IMR-90 (cell line): ENCODE measurements at regions not wholly inside any gene's neighbourhood (a gene's known extent, or its start where the extent isn't known, plus 50 kb on each side); places are given as distances from the start of the nearest gene placed in this dataset.

ENCODE experiments used
- ATAC-seq: fragments of 200-7000 bp; cut with Tn5 transposase; 2 replicates; pipeline ENCODE4 v1.9.1; 2020; ENCODE audit warnings: low read depth, mild to moderate bottlenecking, moderate library complexity
- BruUV-seq: library from RNA; stranded (reverse); fragments of 400-500 nt; replicated peaks from 2 replicates; lab custom pipeline; 2021; lab: Mats Ljungman, UMichigan
- CTCF ChIA-PET: fragments of 300-600 bp; formaldehyde crosslinking; extraction: SDS; loops from one replicate; lab custom pipeline; 2021; ENCODE audit warnings: antibody characterized with exemption; lab: Yijun Ruan, JAX
- POLR2A ChIA-PET: fragments of 300-600 bp; sonication (Branson Sonifier 250); formaldehyde crosslinking; loops from one replicate; lab custom pipeline; 2022; ENCODE audit warnings: antibody characterized with exemption; ENCODE audit not compliant: unreplicated experiment; lab: Charles Lee
- DNase-seq: peaks from one replicate; pipeline ENCODE4 v3.0.0; 2013
- H2AFZ ChIP-seq: replicated peaks from 2 replicates; pipeline ENCODE3; 2013; ENCODE audit warnings: low read length, mild to moderate bottlenecking; ENCODE audit not compliant: poor library complexity
- H2AK5ac ChIP-seq: 2 replicates; pipeline ENCODE4 v1.6.1; 2013; ENCODE audit warnings: low read depth, low read length, inconsistent platforms
- H2AK9ac ChIP-seq: replicated peaks from 2 replicates; pipeline ENCODE3; 2013; ENCODE audit warnings: mild to moderate bottlenecking, low read depth, low read length, moderate library complexity; ENCODE audit not compliant: poor library complexity
- H2BK120ac ChIP-seq: 2 replicates; pipeline ENCODE4 v1.6.1; 2013; ENCODE audit warnings: low read depth, low read length, inconsistent platforms
- H2BK15ac ChIP-seq: 3 replicates; pipeline ENCODE4 v1.6.1; 2013; ENCODE audit warnings: low read depth, low read length, inconsistent platforms
- H2BK20ac ChIP-seq: 2 replicates; pipeline ENCODE4 v1.6.1; 2013; ENCODE audit warnings: low read depth, mild to moderate bottlenecking, inconsistent platforms, low read length, moderate library complexity
- H2BK5ac ChIP-seq: 2 replicates; pipeline ENCODE4 v1.6.1; 2013; ENCODE audit warnings: mild to moderate bottlenecking, low read depth, low read length, inconsistent platforms; ENCODE audit not compliant: poor library complexity, severe bottlenecking
- H3K14ac ChIP-seq: replicated peaks from 2 replicates; pipeline ENCODE4 v1.6.1; 2013; ENCODE audit warnings: low read depth, low read length, inconsistent platforms
- H3K18ac ChIP-seq: 2 replicates; pipeline ENCODE4 v1.6.1; 2013; ENCODE audit warnings: low read depth, low read length, control low read depth
- H3K23ac ChIP-seq: 2 replicates; pipeline ENCODE4 v1.6.1; 2013; ENCODE audit warnings: low read depth, low read length, inconsistent platforms
- H3K27ac ChIP-seq: 2 replicates; pipeline ENCODE4 v1.5.1; 2013; ENCODE audit warnings: mild to moderate bottlenecking, control low read depth, low read length; ENCODE audit not compliant: insufficient read depth
- H3K27me3 ChIP-seq: 2 replicates; pipeline ENCODE4 v1.6.1; 2013; ENCODE audit warnings: low read length; ENCODE audit not compliant: control insufficient read depth, insufficient read depth
- H3K36me3 ChIP-seq: 2 replicates; pipeline ENCODE4 v1.6.1; 2013; ENCODE audit warnings: low read length, mixed read lengths; ENCODE audit not compliant: control insufficient read depth, insufficient read depth
- H3K4ac ChIP-seq: 2 replicates; pipeline ENCODE4 v1.6.1; 2013; ENCODE audit warnings: low read depth, low read length, inconsistent platforms
- H3K4me1 ChIP-seq: 2 replicates; pipeline ENCODE4 v1.6.1; 2013; ENCODE audit warnings: low read length, mixed read lengths; ENCODE audit not compliant: control insufficient read depth, insufficient read depth
- H3K4me2 ChIP-seq: 2 replicates; pipeline ENCODE4 v1.6.1; 2013; ENCODE audit warnings: low read depth, mild to moderate bottlenecking, control low read depth, low read length, moderate library complexity
- H3K4me3 ChIP-seq: 2 replicates; pipeline ENCODE4 v1.5.1; 2013; ENCODE audit warnings: low read depth, mild to moderate bottlenecking, control low read depth, low read length, moderate library complexity; ENCODE audit not compliant: insufficient read depth
- H3K56ac ChIP-seq: 2 replicates; pipeline ENCODE4 v1.6.1; 2013; ENCODE audit warnings: low read length, inconsistent platforms; ENCODE audit not compliant: insufficient read depth; ENCODE audit errors: extremely low read depth
- H3K79me1 ChIP-seq, 2 experiments: 2 replicates each; pipeline ENCODE4 v1.6.1; 2013; ENCODE audit warnings: low read length in 2 of 2, inconsistent platforms in 1 of 2, low read depth in 1 of 2
- H3K9ac ChIP-seq: 2 replicates; pipeline ENCODE4 v1.6.1; 2013; ENCODE audit warnings: low read depth, low read length, control low read depth
- H3K9me1 ChIP-seq: 2 replicates; pipeline ENCODE4 v1.6.1; 2013; ENCODE audit warnings: low read length, inconsistent platforms; ENCODE audit not compliant: insufficient read depth
- H3K9me3 ChIP-seq: 2 replicates; pipeline ENCODE4 v1.6.1; 2013; ENCODE audit warnings: low read length; ENCODE audit not compliant: control insufficient read depth, insufficient read depth
- H4K20me1 ChIP-seq: 2 replicates; pipeline ENCODE4 v1.6.1; 2013; ENCODE audit warnings: low read length, inconsistent platforms; ENCODE audit not compliant: insufficient read depth
- H4K5ac ChIP-seq: 2 replicates; pipeline ENCODE4 v1.6.1; 2013; ENCODE audit warnings: mild to moderate bottlenecking, low read depth, low read length, control low read depth
- H4K8ac ChIP-seq, 2 experiments: 2 replicates each; pipeline ENCODE4 v1.6.1; 2013; ENCODE audit warnings: low read depth in 2 of 2, low read length in 2 of 2, control low read depth in 1 of 2, inconsistent platforms in 1 of 2
- H4K91ac ChIP-seq: 2 replicates; pipeline ENCODE4 v1.6.1; 2013; ENCODE audit warnings: low read depth, low read length, inconsistent platforms; ENCODE audit not compliant: insufficient read depth
- BHLHE40 ChIP-seq: fragments of 150-350 bp; IDR thresholded peaks from 2 replicates; pipeline ENCODE4 v1.6.1; 2016; ENCODE audit warnings: mild to moderate bottlenecking, low read depth, low read length
- CEBPB ChIP-seq: IDR thresholded peaks from 2 replicates; pipeline ENCODE4 v1.6.1; 2012; ENCODE audit warnings: low read depth, low read length, improper control_type of control experiment
- CHD1 ChIP-seq: IDR thresholded peaks from 2 replicates; pipeline ENCODE4 v1.6.1; 2012; ENCODE audit warnings: low read depth, low read length, improper control_type of control experiment
- CTCF ChIP-seq: conservative IDR thresholded peaks from 2 replicates; pipeline ENCODE4 v1.5.1; 2012; ENCODE audit warnings: mild to moderate bottlenecking, low read depth, low read length, improper control_type of control experiment
- ELK1 ChIP-seq: fragments of 150-350 bp; IDR thresholded peaks from 2 replicates; pipeline ENCODE4 v1.6.1; 2016; ENCODE audit warnings: low read depth, mild to moderate bottlenecking, low read length, moderate library complexity, borderline replicate concordance
- FOS ChIP-seq: fragments of 150-350 bp; IDR thresholded peaks from 2 replicates; pipeline ENCODE4 v1.6.1; 2016; ENCODE audit warnings: low read depth, low read length
- MAFK ChIP-seq: IDR thresholded peaks from 2 replicates; pipeline ENCODE4 v1.6.1; 2012; ENCODE audit warnings: low read depth, low read length, improper control_type of control experiment
- MAZ ChIP-seq: IDR thresholded peaks from 2 replicates; pipeline ENCODE4 v1.6.1; 2012; ENCODE audit warnings: low read depth, mild to moderate bottlenecking, low read length, improper control_type of control experiment, moderate library complexity, borderline replicate concordance
- MXI1 ChIP-seq: IDR thresholded peaks from 2 replicates; pipeline ENCODE4 v1.6.1; 2012; ENCODE audit warnings: low read depth, mild to moderate bottlenecking, low read length, moderate library complexity, borderline replicate concordance
- NFE2L2 ChIP-seq: fragments of 150-350 bp; IDR thresholded peaks from 2 replicates; pipeline ENCODE4 v1.6.1; 2016; ENCODE audit warnings: low read depth, mild to moderate bottlenecking, low read length
- POLR2A ChIP-seq: IDR thresholded peaks from 2 replicates; pipeline ENCODE4 v1.6.1; 2012; ENCODE audit warnings: mild to moderate bottlenecking, low read depth, low read length
- RAD21 ChIP-seq: IDR thresholded peaks from 2 replicates; pipeline ENCODE4 v1.6.1; 2012; ENCODE audit warnings: low read length, improper control_type of control experiment
- RCOR1 ChIP-seq: IDR thresholded peaks from 2 replicates; pipeline ENCODE4 v1.6.1; 2012; ENCODE audit warnings: mild to moderate bottlenecking, low read length, improper control_type of control experiment; ENCODE audit not compliant: insufficient replicate concordance
- RFX5 ChIP-seq: IDR thresholded peaks from 2 replicates; pipeline ENCODE4 v1.8.0; 2012; ENCODE audit warnings: low read depth, mild to moderate bottlenecking, low read length, moderate library complexity
- SMC3 ChIP-seq: fragments of 150-350 bp; IDR thresholded peaks from 2 replicates; pipeline ENCODE4 v1.6.1; 2016; ENCODE audit warnings: low read depth, mild to moderate bottlenecking, antibody characterized with exemption, low read length, moderate library complexity
- USF2 ChIP-seq: fragments of 150-350 bp; IDR thresholded peaks from 2 replicates; pipeline ENCODE4 v1.6.1; 2017; ENCODE audit warnings: mild to moderate bottlenecking, antibody characterized with exemption, low read length, low read depth
- dilution Hi-C: fragments of 300-500 bp; cut with HindIII; formaldehyde crosslinking; loops from one replicate; pipeline ENCODE4 v1.14.3; 2018; ENCODE audit warnings: low sequenced_read_pairs; ENCODE audit not compliant: unreplicated experiment
- in situ Hi-C: fragments of 300-500 bp; cut with MboI; formaldehyde crosslinking; loops from 3 replicates; pipeline ENCODE4 v1.14.3; 2019; ENCODE audit warnings: low sequenced_read_pairs, inconsistent platforms, mixed read lengths
- intact Hi-C: fragments of 100-400 bp; cut with micrococcal nuclease; formaldehyde crosslinking; loops from 2 replicates; pipeline ENCODE4 v1.10.0; 2022

- no peak overlapping the region for H3K18ac ChIP-seq
- intact Hi-C loops, result no loop called here
- no peak overlapping the region for H2BK15ac ChIP-seq
- no peaks in the 10 kb centered on the region for H4K20me1 ChIP-seq
- no peaks in the 10 kb centered on the region for H3K9me3 ChIP-seq
- no peaks in the 10 kb centered on the region for H3K36me3 ChIP-seq
- DNase-seq (no peak), ATAC-seq (no peak)
- H2BK20ac ChIP-seq, result no peak overlapping the region
- H3K56ac ChIP-seq, result no peak overlapping the region
- H2AK9ac ChIP-seq, result no peak overlapping the region
- no peak overlapping the region for H3K27ac ChIP-seq
- H3K4ac ChIP-seq, result no peak overlapping the region
- no peaks in the 10 kb centered on the region for H3K9me1 ChIP-seq
- H2BK120ac ChIP-seq, result no peak overlapping the region
- no peak overlapping the region for H2AK5ac ChIP-seq
- H3K4me1 ChIP-seq, result no peaks in the 10 kb centered on the region
- no peak overlapping the region for H2BK5ac ChIP-seq
- TF ChIP-seq USF2 (no peak), FOS (no peak), SMC3 (no peak), NFE2L2 (no peak), CHD1 (no peak), RAD21 (no peak), MAZ (no peak), CTCF (no peak), BHLHE40 (no peak), MXI1 (no peak), MAFK (no peak), ELK1 (no peak), RFX5 (no peak), POLR2A (no peak), CEBPB (no peak), RCOR1 (no peak)
- no peak overlapping the region for H4K5ac ChIP-seq
- no peak overlapping the region for H4K8ac ChIP-seq
- no peak overlapping the region for H3K4me2 ChIP-seq
- no peaks in the 10 kb centered on the region for H3K79me1 ChIP-seq
- peaks cover 29% of the 10 kb centered on the region for H3K27me3 ChIP-seq
- BruUV-seq, result no TSS peak
- ChIA-PET POLR2A (no interaction called here), CTCF (no interaction called here)
- dilution Hi-C loops, result no loop called here
- no peak overlapping the region for H3K4me3 ChIP-seq
- no peak overlapping the region for H3K23ac ChIP-seq
- no peak overlapping the region for H3K14ac ChIP-seq
- no peak overlapping the region for H3K9ac ChIP-seq
- no peak overlapping the region for H2AFZ ChIP-seq
- in situ Hi-C loops, result no loop called here
- no peak overlapping the region for H4K91ac ChIP-seq
Measured at GRCh38 chr9:99474186-99474585, 252.1 kb downstream of the SEC61B start.
